HCT116 (cell line): ENCODE measurements at regions not wholly inside any gene's neighbourhood (a gene's known extent, or its start where the extent isn't known, plus 50 kb on each side); places are given as distances from the start of the nearest gene placed in this dataset.

ENCODE experiments used
- CBX3 ChIP-seq: IDR thresholded peaks from 2 replicates; pipeline ENCODE4 v1.6.1; 2012; ENCODE audit warnings: low read depth
- EZH2 ChIP-seq: fragments of 200-600 bp; sonication (generic); IDR thresholded peaks from 2 replicates; pipeline ENCODE4 v1.6.1; 2017; ENCODE audit warnings: antibody characterized with exemption, mixed run types
- REST ChIP-seq: IDR thresholded peaks from 2 replicates; pipeline ENCODE4 v1.6.1; 2012; ENCODE audit warnings: low read depth
- YY1 ChIP-seq: IDR thresholded peaks from 2 replicates; pipeline ENCODE4 v1.6.1; 2011; ENCODE audit warnings: low read length, low read depth, moderate library complexity, mild to moderate bottlenecking; ENCODE audit not compliant: insufficient replicate concordance; ENCODE audit errors: extremely low read depth

GRCh38 chr5:34606101-34606500 is 50.0 kb upstream of the RAI14 start (continued):
- TF ChIP-seq REST (no peak), EZH2 (no peak), CBX3 (no peak), YY1 (no peak)
